ENCODE measurements at regions not wholly inside any gene's neighbourhood (a gene's known extent, or its start where the extent isn't known, plus 50 kb on each side); places are given as distances from the start of the nearest gene placed in this dataset.

GRCh38 chr16:76724181-76724580, 447.0 kb downstream of the CNTNAP4 start:
- intact Hi-C loops (cut with DNase I): no loop called here
- 67 to 71% methylated on average over 1 of the region's 1 CpG for WGBS, 2 donors
- H3K27ac ChIP-seq: no peak overlapping the region
- no peaks in the 10 kb centered on the region for H3K4me1 ChIP-seq
- H3K27me3 ChIP-seq: no peaks in the 10 kb centered on the region
- no peak overlapping the region for H3K4me3 ChIP-seq
- H3K36me3 ChIP-seq: no peaks in the 10 kb centered on the region
- H3K9me3 ChIP-seq: no peaks in the 10 kb centered on the region
- DNase-seq: no peak
- no peak for TF ChIP-seq POLR2A (IDR thresholded peaks at IDR 0.05)
- TF ChIP-seq, protein P1, sequence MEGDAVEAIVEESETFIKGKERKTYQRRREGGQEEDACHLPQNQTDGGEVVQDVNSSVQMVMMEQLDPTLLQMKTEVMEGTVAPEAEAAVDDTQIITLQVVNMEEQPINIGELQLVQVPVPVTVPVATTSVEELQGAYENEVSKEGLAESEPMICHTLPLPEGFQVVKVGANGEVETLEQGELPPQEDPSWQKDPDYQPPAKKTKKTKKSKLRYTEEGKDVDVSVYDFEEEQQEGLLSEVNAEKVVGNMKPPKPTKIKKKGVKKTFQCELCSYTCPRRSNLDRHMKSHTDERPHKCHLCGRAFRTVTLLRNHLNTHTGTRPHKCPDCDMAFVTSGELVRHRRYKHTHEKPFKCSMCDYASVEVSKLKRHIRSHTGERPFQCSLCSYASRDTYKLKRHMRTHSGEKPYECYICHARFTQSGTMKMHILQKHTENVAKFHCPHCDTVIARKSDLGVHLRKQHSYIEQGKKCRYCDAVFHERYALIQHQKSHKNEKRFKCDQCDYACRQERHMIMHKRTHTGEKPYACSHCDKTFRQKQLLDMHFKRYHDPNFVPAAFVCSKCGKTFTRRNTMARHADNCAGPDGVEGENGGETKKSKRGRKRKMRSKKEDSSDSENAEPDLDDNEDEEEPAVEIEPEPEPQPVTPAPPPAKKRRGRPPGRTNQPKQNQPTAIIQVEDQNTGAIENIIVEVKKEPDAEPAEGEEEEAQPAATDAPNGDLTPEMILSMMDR (IDR thresholded peaks at IDR 0.05): no peak

DNA sequence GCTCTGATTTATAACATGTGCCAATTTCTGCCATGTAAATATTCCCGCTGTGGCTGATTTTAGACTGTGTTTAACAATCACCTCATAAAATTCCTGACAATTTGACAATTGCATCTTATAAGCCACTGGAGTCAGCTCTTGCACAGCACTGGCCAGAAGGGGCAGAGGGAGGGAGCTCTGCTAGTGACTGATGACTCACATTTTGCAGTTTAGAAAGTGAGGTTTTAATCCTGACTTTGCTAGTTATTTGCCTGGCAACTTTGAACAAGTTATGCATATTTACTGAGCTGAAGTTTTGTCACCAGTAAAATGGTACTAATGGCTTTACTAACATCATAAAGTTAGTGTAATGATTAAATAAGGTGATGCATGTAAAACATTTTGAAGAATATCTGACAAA, 452.3 kb downstream of the CNTNAP4 start:
- no peak overlapping the region for H3K4me3 ChIP-seq
- no peak for TF ChIP-seq POLR2A (IDR thresholded peaks at IDR 0.05)
- TF ChIP-seq, protein P1 (IDR thresholded peaks at IDR 0.05): no peak
- no peak overlapping the region for H3K27ac ChIP-seq
- intact Hi-C loops (cut with DNase I): no loop called here
- no peaks in the 10 kb centered on the region for H3K9me3 ChIP-seq
- no peaks in the 10 kb centered on the region for H3K36me3 ChIP-seq
- 54 to 64% methylated on average over 1 of the region's 1 CpG for WGBS, 2 donors
- no peaks in the 10 kb centered on the region for H3K27me3 ChIP-seq
- DNase-seq: no peak
- no peaks in the 10 kb centered on the region for H3K4me1 ChIP-seq

GRCh38 chr16:76732894-76733293, 455.7 kb downstream of the CNTNAP4 start:
- DNase-seq: no peak
- TF ChIP-seq, protein P1 (IDR thresholded peaks at IDR 0.05): no peak
- no peak for TF ChIP-seq POLR2A (IDR thresholded peaks at IDR 0.05)
- Histone ChIP-seq H3K36me3 (no peaks in the 10 kb centered on the region), H3K4me1 (no peaks in the 10 kb centered on the region), H3K27ac (no peak overlapping the region), H3K27me3 (no peaks in the 10 kb centered on the region), H3K4me3 (no peak overlapping the region), H3K9me3 (no peaks in the 10 kb centered on the region)
- intact Hi-C loops (cut with DNase I): no loop called here

DNA sequence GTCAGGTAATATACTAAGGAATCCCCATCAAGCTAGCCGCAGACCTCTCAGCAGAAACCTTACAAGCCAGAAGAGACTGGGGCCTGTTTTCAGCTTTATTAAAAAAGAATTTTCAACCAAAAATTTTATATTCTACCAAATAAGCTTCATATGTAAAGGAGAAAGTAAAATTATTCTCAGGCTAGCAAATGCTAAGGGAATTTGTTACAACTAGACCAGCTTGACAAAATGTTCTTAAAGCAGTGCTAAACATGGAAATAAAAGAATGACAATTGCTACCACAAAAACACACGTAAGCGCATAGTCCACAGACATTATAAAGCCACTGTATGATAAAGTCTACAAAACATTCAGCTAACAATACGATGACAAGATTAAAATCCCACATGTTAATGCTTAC, 449.4 kb upstream of the MON1B start:
- Histone ChIP-seq H3K27me3 (no peaks in the 10 kb centered on the region), H3K4me1 (no peaks in the 10 kb centered on the region), H3K9me3 (peaks cover 0 to 17% (median 0%) of the 10 kb centered on the region in 3 donors), H3K36me3 (no peaks in the 10 kb centered on the region), H3K27ac (no peak overlapping the region), H3K4me3 (no peak overlapping the region)
- TF ChIP-seq, protein P1 (IDR thresholded peaks at IDR 0.05): no peak
- TF ChIP-seq POLR2A (IDR thresholded peaks at IDR 0.05): no peak
- WGBS, 2 donors: 90% methylated on average over 4 of the region's 4 CpGs
- DNase-seq: no peak
- intact Hi-C loops (cut with DNase I): no loop called here

GRCh38 chr16:76748461-76749348, 442.3 kb upstream of the MON1B start:
- DNase-seq: no peak
- WGBS, 2 donors: 36 to 39% methylated on average over 3 of the region's 3 CpGs
- no peak for TF ChIP-seq POLR2A (IDR thresholded peaks at IDR 0.05)
- TF ChIP-seq, protein P1 (IDR thresholded peaks at IDR 0.05): no peak

More at GRCh38 chr16:76748461-76749348, 442.3 kb upstream of the MON1B start:
- no peak overlapping the region for H3K27ac ChIP-seq
- no peak overlapping the region for H3K4me3 ChIP-seq
- no peaks in the 10 kb centered on the region for H3K27me3 ChIP-seq
- intact Hi-C loops (cut with DNase I): no loop called here
- H3K9me3 ChIP-seq: no peaks in the 10 kb centered on the region
- H3K4me1 ChIP-seq: no peaks in the 10 kb centered on the region
- H3K36me3 ChIP-seq: no peaks in the 10 kb centered on the region
